ENCODE measurements at regions not wholly inside any gene's neighbourhood (a gene's known extent, or its start where the extent isn't known, plus 50 kb on each side); places are given as distances from the start of the nearest gene placed in this dataset.

DNA sequence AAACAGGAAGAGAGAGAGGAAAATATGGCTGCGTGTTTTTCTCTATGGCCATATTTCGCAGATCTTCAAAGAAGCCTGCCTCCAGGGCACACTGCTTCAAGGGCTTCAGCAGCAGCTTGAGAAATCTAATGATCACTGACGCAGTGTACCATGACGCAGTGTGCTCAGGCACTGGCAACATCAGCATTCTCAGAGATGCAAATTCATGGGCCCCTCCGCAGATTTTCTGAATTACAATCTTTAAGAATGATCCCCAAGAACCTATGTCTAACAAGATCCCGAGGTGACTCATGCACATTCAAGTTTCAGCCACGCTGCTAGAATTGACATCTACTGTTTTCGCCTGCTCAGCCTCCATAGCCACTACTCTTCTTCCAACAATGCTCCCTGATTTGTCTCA lies 143.9 kb upstream of the ZNF366 start:
- no peak for DNase-seq
- no peaks in the 10 kb centered on the region for H3K27me3 ChIP-seq
- H3K4me3 ChIP-seq: no peak overlapping the region
- no peak for TF ChIP-seq POLR2A (IDR thresholded peaks at IDR 0.05)
- TF ChIP-seq, protein P1, sequence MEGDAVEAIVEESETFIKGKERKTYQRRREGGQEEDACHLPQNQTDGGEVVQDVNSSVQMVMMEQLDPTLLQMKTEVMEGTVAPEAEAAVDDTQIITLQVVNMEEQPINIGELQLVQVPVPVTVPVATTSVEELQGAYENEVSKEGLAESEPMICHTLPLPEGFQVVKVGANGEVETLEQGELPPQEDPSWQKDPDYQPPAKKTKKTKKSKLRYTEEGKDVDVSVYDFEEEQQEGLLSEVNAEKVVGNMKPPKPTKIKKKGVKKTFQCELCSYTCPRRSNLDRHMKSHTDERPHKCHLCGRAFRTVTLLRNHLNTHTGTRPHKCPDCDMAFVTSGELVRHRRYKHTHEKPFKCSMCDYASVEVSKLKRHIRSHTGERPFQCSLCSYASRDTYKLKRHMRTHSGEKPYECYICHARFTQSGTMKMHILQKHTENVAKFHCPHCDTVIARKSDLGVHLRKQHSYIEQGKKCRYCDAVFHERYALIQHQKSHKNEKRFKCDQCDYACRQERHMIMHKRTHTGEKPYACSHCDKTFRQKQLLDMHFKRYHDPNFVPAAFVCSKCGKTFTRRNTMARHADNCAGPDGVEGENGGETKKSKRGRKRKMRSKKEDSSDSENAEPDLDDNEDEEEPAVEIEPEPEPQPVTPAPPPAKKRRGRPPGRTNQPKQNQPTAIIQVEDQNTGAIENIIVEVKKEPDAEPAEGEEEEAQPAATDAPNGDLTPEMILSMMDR (IDR thresholded peaks at IDR 0.05): no peak
- no peaks in the 10 kb centered on the region for H3K36me3 ChIP-seq
- no peaks in the 10 kb centered on the region for H3K9me3 ChIP-seq
- no peaks in the 10 kb centered on the region for H3K4me1 ChIP-seq
- H3K27ac ChIP-seq: no peak overlapping the region

DNA sequence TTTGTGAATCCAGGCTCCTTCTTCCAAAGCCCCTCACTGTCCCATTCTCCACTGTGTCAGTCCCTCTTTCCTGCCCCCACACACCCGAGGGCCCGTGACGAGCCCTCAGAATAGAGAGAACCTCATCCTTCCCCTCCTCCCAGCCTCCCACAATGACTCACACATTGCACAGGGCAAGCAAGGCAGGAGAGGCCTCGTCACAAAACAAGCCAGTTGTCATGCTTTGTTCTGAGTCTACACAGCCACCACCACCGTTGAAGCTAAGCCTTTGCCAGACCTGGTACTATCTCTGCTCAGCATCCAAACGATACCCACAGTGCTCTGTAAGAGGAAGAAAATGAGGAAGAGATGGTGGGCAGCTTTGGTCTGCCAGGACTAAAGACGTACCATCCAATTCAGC lies 142.2 kb upstream of the ZNF366 start:
- no peaks in the 10 kb centered on the region for H3K27me3 ChIP-seq
- H3K36me3 ChIP-seq: no peaks in the 10 kb centered on the region
- H3K27ac ChIP-seq: peak overlapping the region in 1 of 4 donors; percentile 33
- H3K4me1 ChIP-seq: no peaks in the 10 kb centered on the region
- TF ChIP-seq, protein P1 (IDR thresholded peaks at IDR 0.05): no peak
- TF ChIP-seq POLR2A (IDR thresholded peaks at IDR 0.05): no peak
- no peaks in the 10 kb centered on the region for H3K9me3 ChIP-seq
- no peak for DNase-seq
- no peak overlapping the region for H3K4me3 ChIP-seq

DNA sequence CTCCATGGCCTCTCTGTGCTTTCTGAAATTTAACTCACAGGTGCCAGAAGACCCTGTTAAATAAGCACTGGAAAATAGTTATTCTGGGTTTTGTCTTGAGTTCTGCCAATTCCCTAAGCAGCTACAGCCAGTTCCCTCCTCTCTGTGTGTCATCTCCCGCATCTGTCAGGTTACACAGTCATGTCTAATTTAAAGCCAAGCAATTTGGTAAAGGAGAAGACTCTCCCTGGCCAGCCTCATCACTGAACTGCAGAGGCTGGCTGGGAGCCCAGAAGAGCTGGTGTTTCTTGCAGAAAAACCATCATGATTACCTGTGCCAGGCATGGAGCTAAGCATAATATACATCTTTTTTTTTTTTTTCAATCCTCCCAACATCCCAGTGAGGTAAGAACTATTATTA lies 141.3 kb upstream of the ZNF366 start:
- no peak for DNase-seq
- H3K9me3 ChIP-seq: no peaks in the 10 kb centered on the region
- TF ChIP-seq POLR2A (IDR thresholded peaks at IDR 0.05): no peak
- TF ChIP-seq, protein P1 (IDR thresholded peaks at IDR 0.05): no peak
- no peaks in the 10 kb centered on the region for H3K36me3 ChIP-seq
- H3K27ac ChIP-seq: peak overlapping the region in 1 of 4 donors; percentile 33
- no peaks in the 10 kb centered on the region for H3K27me3 ChIP-seq
- no peak overlapping the region for H3K4me3 ChIP-seq
- H3K4me1 ChIP-seq: no peaks in the 10 kb centered on the region

DNA sequence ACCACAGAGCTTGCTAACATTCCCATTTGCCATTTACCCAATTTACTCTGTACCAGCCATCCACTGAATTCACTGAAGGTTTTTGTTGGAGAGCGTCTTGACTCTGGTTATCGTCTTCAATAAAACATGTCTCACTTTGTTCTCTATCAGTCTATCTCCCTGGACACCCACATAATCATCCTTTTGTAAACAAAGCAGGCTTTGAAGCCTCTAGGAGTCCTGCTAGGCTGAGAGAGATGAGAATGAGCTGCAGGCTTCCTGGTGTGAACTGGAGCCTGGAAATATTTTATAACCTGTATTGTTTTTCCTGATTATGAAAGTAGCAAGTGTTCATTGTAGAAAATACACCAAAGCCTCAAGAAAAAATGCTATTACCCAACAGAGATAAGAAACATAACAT lies 140.6 kb upstream of the ZNF366 start:
- Histone ChIP-seq H3K27ac (no peak overlapping the region), H3K4me1 (no peaks in the 10 kb centered on the region), H3K9me3 (no peaks in the 10 kb centered on the region), H3K27me3 (no peaks in the 10 kb centered on the region), H3K36me3 (no peaks in the 10 kb centered on the region), H3K4me3 (no peak overlapping the region)
- TF ChIP-seq POLR2A (IDR thresholded peaks at IDR 0.05): no peak
- TF ChIP-seq, protein P1 (IDR thresholded peaks at IDR 0.05): no peak
- no peak for DNase-seq

DNA sequence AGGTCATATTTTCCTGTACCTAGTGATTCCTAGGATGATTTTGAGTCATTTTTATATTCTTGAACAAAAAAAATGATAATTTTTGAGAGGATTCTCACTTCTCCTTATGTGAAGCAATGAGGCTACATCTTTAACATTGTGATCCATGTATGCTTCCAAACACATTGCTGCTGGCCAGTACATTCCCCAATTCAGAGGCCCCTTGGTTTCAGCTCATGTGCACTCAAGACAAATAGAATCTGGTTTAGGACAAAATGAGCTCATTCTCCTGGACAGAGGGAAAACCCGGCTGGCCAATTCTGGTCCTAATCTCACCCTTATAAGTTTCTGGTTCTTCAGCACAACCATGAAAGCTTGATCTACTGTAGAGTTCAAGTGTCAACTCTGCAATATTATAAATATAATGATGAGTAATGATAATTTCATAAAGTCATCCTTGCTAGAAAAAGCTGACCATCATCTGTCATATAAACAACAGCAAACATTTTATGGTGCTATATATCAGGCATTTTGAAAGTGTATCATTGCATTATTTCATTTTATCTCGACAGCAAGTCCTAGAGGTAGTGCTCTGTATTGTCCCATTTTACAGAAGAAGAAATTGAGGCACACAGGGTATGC lies 139.1 kb upstream of the ZNF366 start:
- Histone ChIP-seq H3K4me3 (no peak overlapping the region), H3K4me1 (no peaks in the 10 kb centered on the region), H3K36me3 (no peaks in the 10 kb centered on the region), H3K27me3 (no peaks in the 10 kb centered on the region), H3K9me3 (no peaks in the 10 kb centered on the region), H3K27ac (no peak overlapping the region)
- DNase-seq: no peak
- TF ChIP-seq, protein P1 (IDR thresholded peaks at IDR 0.05): no peak
- TF ChIP-seq POLR2A (IDR thresholded peaks at IDR 0.05): no peak

Measured in Peyer's patch (tissue), 4 donors.